Fibroblast of mammary gland (primary cell): ENCODE measurements at regions not wholly inside any gene's neighbourhood (a gene's known extent, or its start where the extent isn't known, plus 50 kb on each side); places are given as distances from the start of the nearest gene placed in this dataset.

Experiments
- DNase-seq: peaks from one replicate; pipeline ENCODE4 v3.0.0-alpha.2; 2010; ENCODE audit warnings: low read depth
- H3K4me3 ChIP-seq: 2 replicates; pipeline ENCODE4 v1.5.1; 2011; ENCODE audit warnings: low read depth, mild to moderate bottlenecking, low read length, moderate library complexity; ENCODE audit not compliant: control insufficient read depth
- CTCF ChIP-seq: conservative IDR thresholded peaks from 2 replicates; pipeline ENCODE4 v1.5.1; 2011; ENCODE audit warnings: low read depth, low read length, inconsistent platforms; ENCODE audit not compliant: control insufficient read depth, insufficient read depth

- no peak for DNase-seq
- no peak for TF ChIP-seq CTCF
- H3K4me3 ChIP-seq = no peak overlapping the region
Observed at GRCh38 chr1:90359994-90360393, 357.1 kb downstream of the BARHL2 start.

GRCh38 chr1:90358448-90358847 lies 358.7 kb downstream of the BARHL2 start:
- no peak overlapping the region for H3K4me3 ChIP-seq

GRCh38 chr1:90357995-90358394 lies 359.1 kb downstream of the BARHL2 start:
- H3K4me3 ChIP-seq = no peak overlapping the region
- TF ChIP-seq CTCF = no peak
- no peak for DNase-seq

More at GRCh38 chr1:90358448-90358847, 358.7 kb downstream of the BARHL2 start:
- no peak for TF ChIP-seq CTCF
- no peak for DNase-seq

GRCh38 chr1:90356991-90357390 lies 360.1 kb downstream of the BARHL2 start:
- no peak for DNase-seq
- H3K4me3 ChIP-seq = no peak overlapping the region
- TF ChIP-seq CTCF = no peak

GRCh38 chr1:90356101-90356500 lies 361.0 kb downstream of the BARHL2 start:
- DNase-seq = no peak
- H3K4me3 ChIP-seq = no peak overlapping the region
- no peak for TF ChIP-seq CTCF

- no peak overlapping the region for H3K4me3 ChIP-seq
- no peak for DNase-seq
- no peak for TF ChIP-seq CTCF
Observed at GRCh38 chr1:90354704-90355103, 359.8 kb downstream of the ZNF326 start.

GRCh38 chr1:90351019-90351418 lies 356.1 kb downstream of the ZNF326 start:
- TF ChIP-seq CTCF = no peak
- no peak for DNase-seq
- H3K4me3 ChIP-seq = no peak overlapping the region
